ENCODE measurements at regions not wholly inside any gene's neighbourhood (a gene's known extent, or its start where the extent isn't known, plus 50 kb on each side); places are given as distances from the start of the nearest gene placed in this dataset.

- TF ChIP-seq YY1 (IDR thresholded peaks at IDR 0.05; ENCODE audit: insufficient read depth, insufficient read length) (no peak), ZNF274 (IDR thresholded peaks at IDR 0.05; ENCODE audit: low read depth, low read length) (no peak), SUZ12 (IDR thresholded peaks at IDR 0.05; ENCODE audit: extremely low read depth, insufficient read depth, insufficient read length) (no peak)
Measured at GRCh38 chrX:27136325-27136724, 326.8 kb downstream of the PPP4R3C start.

All from NT2/D1 (cell line).